HEK293T (cell line): ENCODE measurements at regions not wholly inside any gene's neighbourhood (a gene's known extent, or its start where the extent isn't known, plus 50 kb on each side); places are given as distances from the start of the nearest gene placed in this dataset.

Source experiments
- CTCF ChIA-PET: fragments of 350-600 bp; formaldehyde crosslinking; extraction: SDS; loops from one replicate; lab custom pipeline; 2021; ENCODE audit warnings: antibody characterized with exemption, inconsistent platforms; lab: Yijun Ruan, JAX
- POLR2A ChIA-PET: fragments of 350-600 bp; formaldehyde crosslinking; extraction: SDS; loops from one replicate; lab custom pipeline; 2020; ENCODE audit warnings: antibody characterized with exemption, inconsistent platforms; lab: Yijun Ruan, JAX
- DNase-seq: peaks from one replicate; pipeline ENCODE4 v3.0.0; 2012; ENCODE audit warnings: mixed read lengths; ENCODE audit errors: extremely low spot score
- ARNT ChIP-seq: fragments of 450-650 bp; IDR thresholded peaks from 2 replicates; pipeline ENCODE4 v1.6.1; 2017; ENCODE audit warnings: mild to moderate bottlenecking
- BHLHE40 ChIP-seq: fragments of 450-650 bp; IDR thresholded peaks from 2 replicates; pipeline ENCODE4 v1.6.1; 2016; ENCODE audit warnings: mild to moderate bottlenecking, moderate library complexity, borderline replicate concordance
- CTBP1 ChIP-seq: fragments of 450-650 bp; IDR thresholded peaks from 2 replicates; pipeline ENCODE4 v1.6.1; 2016; ENCODE audit warnings: borderline replicate concordance
- ELF4 ChIP-seq: fragments of 450-650 bp; IDR thresholded peaks from 2 replicates; pipeline ENCODE4 v1.6.1; 2017; ENCODE audit warnings: antibody characterized with exemption
- FOXA1 ChIP-seq: fragments of 450-650 bp; IDR thresholded peaks from 2 replicates; pipeline ENCODE4 v1.6.1; 2016; ENCODE audit warnings: mild to moderate bottlenecking
- FOXK2 ChIP-seq: fragments of 450-650 bp; IDR thresholded peaks from 2 replicates; pipeline ENCODE4 v1.6.1; 2016; ENCODE audit warnings: mild to moderate bottlenecking
- FOXM1 ChIP-seq: fragments of 450-650 bp; IDR thresholded peaks from 2 replicates; pipeline ENCODE4 v1.6.1; 2017; ENCODE audit warnings: mild to moderate bottlenecking, borderline replicate concordance
- HDGF ChIP-seq: fragments of 450-650 bp; IDR thresholded peaks from 2 replicates; pipeline ENCODE4 v1.6.1; 2017; ENCODE audit warnings: antibody characterized with exemption, borderline replicate concordance
- L3MBTL2 ChIP-seq: fragments of 450-650 bp; conservative IDR thresholded peaks from 2 replicates; pipeline ENCODE4 v1.6.1; 2016; ENCODE audit warnings: mild to moderate bottlenecking
- LEF1 ChIP-seq: fragments of 450-650 bp; IDR thresholded peaks from 2 replicates; pipeline ENCODE4 v1.6.1; 2017; ENCODE audit warnings: mild to moderate bottlenecking, borderline replicate concordance
- NFRKB ChIP-seq: fragments of 450-650 bp; IDR thresholded peaks from 2 replicates; pipeline ENCODE4 v1.6.1; 2016; ENCODE audit warnings: mild to moderate bottlenecking, moderate library complexity
- PKNOX1 ChIP-seq: fragments of 450-650 bp; IDR thresholded peaks from 2 replicates; pipeline ENCODE4 v1.6.1; 2016
- SP1 ChIP-seq: fragments of 450-650 bp; IDR thresholded peaks from 2 replicates; pipeline ENCODE4 v1.6.1; 2017
- SUZ12 ChIP-seq: fragments of 450-650 bp; IDR thresholded peaks from 2 replicates; pipeline ENCODE4 v1.6.1; 2016; ENCODE audit warnings: mild to moderate bottlenecking
- TARDBP ChIP-seq: fragments of 450-650 bp; IDR thresholded peaks from 2 replicates; pipeline ENCODE4 v1.6.1; 2016
- ZNF384 ChIP-seq: fragments of 450-650 bp; IDR thresholded peaks from 2 replicates; pipeline ENCODE4 v1.6.1; 2016

- ChIA-PET CTCF (no interaction called here), POLR2A (no interaction called here)
- no peak for TF ChIP-seq ARNT
- no peak for TF ChIP-seq ZNF384
- no peak for TF ChIP-seq FOXA1
- TF ChIP-seq NFRKB, result no peak
- TF ChIP-seq FOXK2, result no peak
- no peak for TF ChIP-seq TARDBP
- TF ChIP-seq CTBP1, result no peak
- TF ChIP-seq PKNOX1, result no peak
- TF ChIP-seq FOXM1, result no peak
- no peak for TF ChIP-seq ELF4
- no peak for TF ChIP-seq BHLHE40
- no peak for TF ChIP-seq HDGF
- TF ChIP-seq LEF1, result no peak
- TF ChIP-seq SUZ12, result no peak
- no peak for TF ChIP-seq SP1
- no peak for TF ChIP-seq L3MBTL2
- DNase-seq, result no peak
Observed at GRCh38 chr1:162991444-162991843, 77.7 kb upstream of the RGS4 start.

- DNase-seq, result no peak
- no peak for TF ChIP-seq NFRKB
- no peak for TF ChIP-seq SP1
- TF ChIP-seq ARNT, result no peak
- TF ChIP-seq LEF1, result no peak
- no peak for TF ChIP-seq FOXA1
- TF ChIP-seq CTBP1, result no peak
- TF ChIP-seq ZNF384, result no peak
- TF ChIP-seq L3MBTL2, result no peak
- POLR2A ChIA-PET, result no interaction called here
- CTCF ChIA-PET, result no interaction called here
Observed at GRCh38 chr1:162990665-162991064, 78.5 kb upstream of the RGS4 start.

- ChIA-PET POLR2A (no interaction called here), CTCF (no interaction called here)
- TF ChIP-seq LEF1 (no peak), ELF4 (no peak), ARNT (no peak), ZNF384 (no peak), FOXK2 (no peak)
- DNase-seq, result no peak
Observed at GRCh38 chr1:162988869-162989268, 80.3 kb upstream of the RGS4 start.

- POLR2A ChIA-PET, result no interaction called here
- DNase-seq, result no peak
- CTCF ChIA-PET, result no interaction called here
- no peak for TF ChIP-seq L3MBTL2
- no peak for TF ChIP-seq SP1
- TF ChIP-seq SUZ12, result no peak
Observed at GRCh38 chr1:162987866-162988265, 81.3 kb upstream of the RGS4 start.

GRCh38 chr1:162985816-162986435 lies 83.2 kb upstream of the RGS4 start:
- ChIA-PET CTCF (no interaction called here), POLR2A (no interaction called here)
- TF ChIP-seq L3MBTL2, result no peak
- TF ChIP-seq PKNOX1, result no peak
- TF ChIP-seq FOXA1, result no peak
- no peak for DNase-seq

GRCh38 chr1:162984699-162985098 lies 84.5 kb upstream of the RGS4 start:
- CTCF ChIA-PET, result no interaction called here

More at GRCh38 chr1:162984699-162985098, 84.5 kb upstream of the RGS4 start:
- POLR2A ChIA-PET, result no interaction called here
- TF ChIP-seq TARDBP (no peak), ARNT (no peak), L3MBTL2 (no peak), ZNF384 (no peak), FOXM1 (no peak), SUZ12 (no peak), ELF4 (no peak), SP1 (no peak), PKNOX1 (no peak), FOXK2 (no peak), FOXA1 (no peak), BHLHE40 (no peak), LEF1 (no peak), NFRKB (no peak)
- DNase-seq, result no peak
